ENCODE measurements at regions not wholly inside any gene's neighbourhood (a gene's known extent, or its start where the extent isn't known, plus 50 kb on each side); places are given as distances from the start of the nearest gene placed in this dataset.
"Not testable (repeated sequence)": the region's sequence is repeated elsewhere in the genome, so short reads cannot be mapped to it uniquely, and the experiment has no call there.

DNA sequence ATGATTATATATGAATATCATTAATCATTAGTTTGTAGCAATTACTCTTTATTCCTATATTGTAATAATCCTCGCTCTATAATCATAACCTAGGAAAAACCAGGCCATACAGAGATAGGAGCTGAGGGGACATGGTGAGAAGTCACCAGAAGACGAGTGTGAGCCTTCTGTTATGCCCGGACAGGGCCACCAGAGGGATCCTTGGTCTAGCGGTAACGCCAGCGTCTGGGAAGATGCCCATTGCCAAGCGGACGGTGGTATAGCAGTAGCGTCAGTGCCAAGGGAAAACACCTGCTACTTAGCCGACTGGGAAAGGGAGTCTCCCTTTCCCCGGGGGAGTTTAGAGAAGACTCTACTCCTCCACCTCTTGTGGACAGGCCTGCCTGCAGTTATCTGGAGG, 1347.6 kb downstream of the GATA3 start:
- TF ChIP-seq, protein P1, sequence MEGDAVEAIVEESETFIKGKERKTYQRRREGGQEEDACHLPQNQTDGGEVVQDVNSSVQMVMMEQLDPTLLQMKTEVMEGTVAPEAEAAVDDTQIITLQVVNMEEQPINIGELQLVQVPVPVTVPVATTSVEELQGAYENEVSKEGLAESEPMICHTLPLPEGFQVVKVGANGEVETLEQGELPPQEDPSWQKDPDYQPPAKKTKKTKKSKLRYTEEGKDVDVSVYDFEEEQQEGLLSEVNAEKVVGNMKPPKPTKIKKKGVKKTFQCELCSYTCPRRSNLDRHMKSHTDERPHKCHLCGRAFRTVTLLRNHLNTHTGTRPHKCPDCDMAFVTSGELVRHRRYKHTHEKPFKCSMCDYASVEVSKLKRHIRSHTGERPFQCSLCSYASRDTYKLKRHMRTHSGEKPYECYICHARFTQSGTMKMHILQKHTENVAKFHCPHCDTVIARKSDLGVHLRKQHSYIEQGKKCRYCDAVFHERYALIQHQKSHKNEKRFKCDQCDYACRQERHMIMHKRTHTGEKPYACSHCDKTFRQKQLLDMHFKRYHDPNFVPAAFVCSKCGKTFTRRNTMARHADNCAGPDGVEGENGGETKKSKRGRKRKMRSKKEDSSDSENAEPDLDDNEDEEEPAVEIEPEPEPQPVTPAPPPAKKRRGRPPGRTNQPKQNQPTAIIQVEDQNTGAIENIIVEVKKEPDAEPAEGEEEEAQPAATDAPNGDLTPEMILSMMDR (IDR thresholded peaks at IDR 0.05), result not testable (repeated sequence)
- not testable (repeated sequence) for TF ChIP-seq POLR2A, EP300 (IDR thresholded peaks at IDR 0.05)
